Endodermal cell (in vitro differentiated cells): ENCODE measurements at regions not wholly inside any gene's neighbourhood (a gene's known extent, or its start where the extent isn't known, plus 50 kb on each side); places are given as distances from the start of the nearest gene placed in this dataset.
A peak's percentile ranks its signal among the peaks of the same experiment; 100 is the strongest.

ENCODE experiments used
- DNase-seq: peaks from one replicate; pipeline ENCODE4 v3.0.0-alpha.2; 2017
- H3K27ac ChIP-seq: 2 replicates; pipeline ENCODE4 v1.5.1; 2013; ENCODE audit warnings: mild to moderate bottlenecking, low read depth, low read length, moderate library complexity
- H3K27me3 ChIP-seq: 2 replicates; pipeline ENCODE4 v1.6.1; 2013; ENCODE audit warnings: mild to moderate bottlenecking, low read length, moderate library complexity; ENCODE audit not compliant: insufficient read depth, control insufficient read depth, poor library complexity, severe bottlenecking
- H3K36me3 ChIP-seq: 2 replicates; pipeline ENCODE4 v1.7.0; 2013; ENCODE audit warnings: mild to moderate bottlenecking, low read length, moderate library complexity; ENCODE audit not compliant: control insufficient read depth, insufficient read depth
- H3K4me1 ChIP-seq: one replicate; pipeline ENCODE4 v1.7.0; 2013; ENCODE audit warnings: low read length; ENCODE audit not compliant: control insufficient read depth, insufficient read depth
- H3K4me3 ChIP-seq: 2 replicates; pipeline ENCODE4 v1.5.1; 2013; ENCODE audit warnings: mild to moderate bottlenecking, low read length, moderate library complexity
- H3K9ac ChIP-seq: 2 replicates; pipeline ENCODE4 v1.6.1; 2013; ENCODE audit warnings: mild to moderate bottlenecking, low read length, moderate library complexity; ENCODE audit not compliant: poor library complexity, severe bottlenecking; ENCODE audit errors: extremely low read depth
- H3K9me3 ChIP-seq: 2 replicates; pipeline ENCODE4 v1.6.1; 2013; ENCODE audit warnings: mild to moderate bottlenecking, low read length, moderate library complexity; ENCODE audit not compliant: control insufficient read depth
- H3K27ac Mint-ChIP-seq: 2 replicates; pipeline ENCODE4 v1.8.0; 2020; ENCODE audit warnings: mixed read lengths
- H3K27me3 Mint-ChIP-seq: 2 replicates; pipeline ENCODE4 v1.8.0; 2021; ENCODE audit warnings: mild to moderate bottlenecking, mixed read lengths; ENCODE audit not compliant: insufficient read depth
- H3K36me3 Mint-ChIP-seq: 2 replicates; pipeline ENCODE4 v1.8.0; 2020; ENCODE audit warnings: low read depth, mixed read lengths
- H3K4me1 Mint-ChIP-seq: 2 replicates; pipeline ENCODE4 v1.8.0; 2020; ENCODE audit warnings: mixed read lengths
- H3K4me3 Mint-ChIP-seq: 2 replicates; pipeline ENCODE4 v1.8.0; 2020; ENCODE audit warnings: mild to moderate bottlenecking, moderate library complexity, mixed read lengths
- H3K9me3 Mint-ChIP-seq: 2 replicates; pipeline ENCODE4 v1.8.0; 2020; ENCODE audit warnings: mild to moderate bottlenecking, mixed read lengths
- WGBS, 2 experiments: methylation state at CpG; one replicate each; pipeline versions ENCODE4 v1.1.5 to v1.1.7; 2013; ENCODE audit warnings: missing lambda C conversion rate in 2 of 2, mixed read lengths in 1 of 2; ENCODE audit not compliant: insufficient coverage in 1 of 2, insufficient read length in 1 of 2; 5-methylcytosine and 5-hydroxymethylcytosine counted together
- TF ChIP-seq, protein P1 (sequence below): fragments of 200-600 bp; sonication (generic); conservative IDR thresholded peaks from 2 replicates; pipeline ENCODE4 v1.5.0; 2021; ENCODE audit warnings: antibody characterized with exemption, mild to moderate bottlenecking

GRCh38 chr22:27625769-27626674, 175.5 kb downstream of the MN1 start:
- Mint-ChIP-seq H3K4me3 (no peak overlapping the region), H3K9me3 (peaks cover 1% of the 10 kb centered on the region), H3K4me1 (peaks cover 2% of the 10 kb centered on the region), H3K27me3 (peaks cover 2% of the 10 kb centered on the region), H3K36me3 (no peaks in the 10 kb centered on the region), H3K27ac (no peak overlapping the region)
- DNase-seq: no peak
- H3K9me3 ChIP-seq: no peaks in the 10 kb centered on the region
- H3K9ac ChIP-seq: no peak overlapping the region
- WGBS, 2 experiments: 83 to 86% methylated on average over 9 to 12 of the region's 12 CpGs
- no peaks in the 10 kb centered on the region for H3K36me3 ChIP-seq
- H3K27ac ChIP-seq: no peak overlapping the region
- no peak overlapping the region for H3K4me3 ChIP-seq
- H3K4me1 ChIP-seq: peaks cover 11% of the 10 kb centered on the region
- no peaks in the 10 kb centered on the region for H3K27me3 ChIP-seq
- TF ChIP-seq, protein P1, sequence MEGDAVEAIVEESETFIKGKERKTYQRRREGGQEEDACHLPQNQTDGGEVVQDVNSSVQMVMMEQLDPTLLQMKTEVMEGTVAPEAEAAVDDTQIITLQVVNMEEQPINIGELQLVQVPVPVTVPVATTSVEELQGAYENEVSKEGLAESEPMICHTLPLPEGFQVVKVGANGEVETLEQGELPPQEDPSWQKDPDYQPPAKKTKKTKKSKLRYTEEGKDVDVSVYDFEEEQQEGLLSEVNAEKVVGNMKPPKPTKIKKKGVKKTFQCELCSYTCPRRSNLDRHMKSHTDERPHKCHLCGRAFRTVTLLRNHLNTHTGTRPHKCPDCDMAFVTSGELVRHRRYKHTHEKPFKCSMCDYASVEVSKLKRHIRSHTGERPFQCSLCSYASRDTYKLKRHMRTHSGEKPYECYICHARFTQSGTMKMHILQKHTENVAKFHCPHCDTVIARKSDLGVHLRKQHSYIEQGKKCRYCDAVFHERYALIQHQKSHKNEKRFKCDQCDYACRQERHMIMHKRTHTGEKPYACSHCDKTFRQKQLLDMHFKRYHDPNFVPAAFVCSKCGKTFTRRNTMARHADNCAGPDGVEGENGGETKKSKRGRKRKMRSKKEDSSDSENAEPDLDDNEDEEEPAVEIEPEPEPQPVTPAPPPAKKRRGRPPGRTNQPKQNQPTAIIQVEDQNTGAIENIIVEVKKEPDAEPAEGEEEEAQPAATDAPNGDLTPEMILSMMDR: no peak

DNA sequence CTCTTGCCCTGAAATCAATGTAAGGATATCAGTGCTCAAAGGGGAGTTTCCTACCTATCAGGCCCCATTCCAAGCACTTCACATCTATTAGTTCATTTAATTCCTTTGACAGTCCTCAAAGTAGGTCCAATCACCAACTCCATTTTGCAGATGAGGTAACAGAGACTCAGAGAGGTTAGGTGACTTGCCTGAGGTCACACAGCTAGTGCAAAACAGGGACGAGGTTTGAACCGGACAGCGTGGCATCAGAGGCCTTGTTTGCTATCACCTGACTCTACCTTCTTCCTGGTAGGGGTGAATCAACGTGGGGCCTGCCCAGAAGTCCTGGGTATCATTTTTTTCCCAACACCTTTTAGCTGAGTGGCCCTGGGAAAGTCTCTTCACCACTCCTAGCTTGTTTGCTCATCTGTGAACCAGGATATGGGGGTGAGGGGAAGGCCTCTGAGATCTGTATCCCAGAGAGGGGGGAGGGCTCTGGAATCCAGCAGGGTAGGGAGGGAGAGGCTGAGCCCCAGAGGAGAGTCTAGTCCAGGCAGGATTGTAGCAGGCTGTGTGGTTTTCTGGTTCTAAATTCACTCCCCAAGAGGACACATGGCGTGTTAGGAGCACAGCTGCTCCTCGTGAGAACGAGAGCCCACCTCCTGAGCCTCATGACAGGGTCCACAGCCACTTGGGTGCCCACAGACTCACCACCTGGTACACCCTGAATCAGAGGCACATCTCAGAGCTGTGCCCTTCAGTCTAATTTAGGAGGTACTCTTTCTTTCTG, 174.7 kb downstream of the MN1 start:
- peaks cover 8% of the 10 kb centered on the region for H3K4me1 Mint-ChIP-seq
- DNase-seq: no peak
- 93 to 96% methylated on average over 6 to 7 of the region's 7 CpGs for WGBS, 2 experiments
- no peak overlapping the region for H3K27ac Mint-ChIP-seq
- H3K9me3 ChIP-seq: no peaks in the 10 kb centered on the region
- H3K27ac ChIP-seq: no peak overlapping the region
- H3K9ac ChIP-seq: no peak overlapping the region
- TF ChIP-seq, protein P1: no peak
- H3K27me3 ChIP-seq: no peaks in the 10 kb centered on the region
- peaks cover 10% of the 10 kb centered on the region for H3K4me1 ChIP-seq
- H3K27me3 Mint-ChIP-seq: peaks cover 2% of the 10 kb centered on the region
- no peak overlapping the region for H3K4me3 Mint-ChIP-seq
- no peaks in the 10 kb centered on the region for H3K36me3 Mint-ChIP-seq
- no peak overlapping the region for H3K4me3 ChIP-seq
- H3K36me3 ChIP-seq: no peaks in the 10 kb centered on the region
- peaks cover 1% of the 10 kb centered on the region for H3K9me3 Mint-ChIP-seq

GRCh38 chr22:27627444-27627833, 174.1 kb downstream of the MN1 start:
- peaks cover 8% of the 10 kb centered on the region for H3K4me1 Mint-ChIP-seq
- no peak overlapping the region for H3K4me3 ChIP-seq
- no peaks in the 10 kb centered on the region for H3K9me3 ChIP-seq
- WGBS, 2 experiments: 86 to 88% methylated on average over 8 to 9 of the region's 9 CpGs
- H3K9me3 Mint-ChIP-seq: peaks cover 1% of the 10 kb centered on the region
- H3K27me3 ChIP-seq: no peaks in the 10 kb centered on the region
- H3K9ac ChIP-seq: no peak overlapping the region
- DNase-seq: no peak
- H3K36me3 Mint-ChIP-seq: no peaks in the 10 kb centered on the region
- H3K36me3 ChIP-seq: no peaks in the 10 kb centered on the region
- H3K27ac Mint-ChIP-seq: no peak overlapping the region
- H3K27ac ChIP-seq: no peak overlapping the region
- H3K4me3 Mint-ChIP-seq: no peak overlapping the region
- TF ChIP-seq, protein P1: peak; percentile 67
- H3K27me3 Mint-ChIP-seq: peaks cover 2% of the 10 kb centered on the region
- peaks cover 10% of the 10 kb centered on the region for H3K4me1 ChIP-seq
